HUDEP-2 (cell line): ENCODE measurements at regions not wholly inside any gene's neighbourhood (a gene's known extent, or its start where the extent isn't known, plus 50 kb on each side); places are given as distances from the start of the nearest gene placed in this dataset.

Experiments
- DNase-seq, 76 experiments: peaks; one replicate each; lab custom pipeline; 2025; ENCODE audit not compliant: unreplicated experiment in 76 of 76; lab: John Stamatoyannopoulos, UW

GRCh38 chr11:110986016-110986415, 259.5 kb upstream of the POU2AF2 start:
- DNase-seq = no peak

DNA sequence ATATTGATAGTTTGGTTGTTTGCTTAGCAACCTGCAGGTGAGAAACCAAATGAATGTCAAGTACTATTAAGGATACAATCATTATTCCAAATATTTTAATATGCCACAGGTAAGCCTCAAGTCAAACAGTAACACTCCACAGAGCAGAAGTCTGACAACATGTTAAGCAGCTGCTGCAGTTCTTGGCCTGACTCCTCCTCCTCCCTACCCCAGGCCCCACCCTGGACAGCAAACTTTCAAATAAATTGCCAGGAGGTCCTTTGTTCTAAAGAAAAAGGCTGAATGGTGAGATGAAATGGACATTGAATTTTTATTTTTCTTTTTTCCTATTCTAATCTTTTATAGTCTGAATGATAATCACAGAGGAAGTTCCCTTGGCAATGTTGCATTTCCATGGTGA, 260.0 kb upstream of the POU2AF2 start:
- no peak for DNase-seq

DNA sequence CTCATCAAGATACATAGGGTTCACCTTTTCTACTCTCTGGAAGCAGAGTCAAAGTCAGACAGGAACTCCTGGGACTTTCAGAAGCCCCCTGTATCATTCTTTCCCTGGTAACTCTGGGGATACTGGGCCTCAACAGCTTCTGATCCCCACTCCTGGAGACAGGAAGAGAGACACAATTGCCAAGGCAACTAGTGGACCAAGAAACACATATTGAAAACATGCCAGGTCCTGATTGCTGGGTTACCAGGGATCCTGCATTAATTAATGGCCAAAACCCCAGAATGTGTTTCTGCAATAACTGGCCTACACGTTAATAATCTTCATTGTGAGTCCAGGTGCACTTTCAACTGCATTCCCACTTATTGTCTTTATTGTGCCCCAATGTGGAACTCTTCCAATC, 260.8 kb upstream of the POU2AF2 start:
- DNase-seq = no peak

- no peak for DNase-seq
Measured at GRCh38 chr11:110984147-110984546, 261.4 kb upstream of the POU2AF2 start.

DNA sequence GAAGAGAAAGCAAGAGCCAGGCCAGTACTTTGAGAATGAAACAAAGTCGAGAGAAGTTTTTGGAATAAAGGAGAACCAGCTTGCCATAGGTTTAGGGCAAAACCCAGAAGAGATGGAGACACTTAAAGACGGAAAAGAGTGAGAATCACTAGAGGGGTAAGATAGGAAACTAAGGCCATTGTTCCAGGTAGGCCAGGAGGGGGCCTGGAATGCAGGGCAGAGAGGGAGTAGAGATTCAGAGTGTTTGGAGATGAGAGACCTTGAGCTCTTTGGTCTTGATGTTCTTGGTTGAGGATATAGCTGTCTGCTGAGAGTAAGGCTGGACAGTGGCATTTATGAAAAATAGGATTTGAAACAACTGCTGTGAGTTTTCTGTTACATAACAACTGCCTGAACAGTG, 263.3 kb upstream of the POU2AF2 start:
- no peak for DNase-seq

- DNase-seq = no peak
Measured at GRCh38 chr11:110979696-110980095, 265.8 kb upstream of the POU2AF2 start.

DNA sequence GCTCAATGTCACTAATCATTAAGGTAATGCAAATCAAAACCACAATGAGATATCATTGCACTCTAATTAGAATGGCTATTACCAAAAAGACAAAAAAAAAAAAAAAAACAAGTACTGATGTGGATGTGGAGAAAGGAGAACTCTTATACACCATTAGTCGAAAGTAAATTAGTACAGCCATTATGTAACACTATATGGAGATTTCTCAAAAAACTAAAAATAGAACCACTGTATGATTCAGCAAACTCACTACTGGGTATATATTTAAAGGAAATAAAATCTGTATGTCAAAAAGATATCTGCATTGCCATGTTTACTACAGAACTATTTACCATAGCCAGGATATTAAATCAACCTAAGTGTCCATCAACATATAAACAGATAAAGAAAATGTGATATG, 265.4 kb upstream of the ARHGAP20 start:
- DNase-seq = no peak

DNA sequence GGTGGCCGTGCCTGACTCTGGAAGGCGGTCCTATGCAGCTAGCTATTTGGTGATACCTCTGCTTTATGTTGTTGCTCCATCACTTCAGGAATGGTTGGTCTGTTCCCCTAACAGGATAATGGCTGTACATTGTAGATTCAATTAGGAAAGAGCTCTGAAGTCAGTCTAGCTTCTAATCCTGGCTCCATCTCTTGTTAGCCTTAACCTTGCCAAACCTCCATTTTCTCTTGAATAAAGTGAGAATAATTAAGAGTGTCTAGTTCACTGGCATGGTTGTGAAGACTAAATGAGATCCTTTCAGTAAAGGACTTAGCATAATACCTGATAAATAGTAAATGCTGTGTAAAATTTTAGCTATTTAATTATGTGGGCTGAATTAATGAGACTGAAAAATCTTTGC, 262.5 kb upstream of the ARHGAP20 start:
- DNase-seq = no peak

DNA sequence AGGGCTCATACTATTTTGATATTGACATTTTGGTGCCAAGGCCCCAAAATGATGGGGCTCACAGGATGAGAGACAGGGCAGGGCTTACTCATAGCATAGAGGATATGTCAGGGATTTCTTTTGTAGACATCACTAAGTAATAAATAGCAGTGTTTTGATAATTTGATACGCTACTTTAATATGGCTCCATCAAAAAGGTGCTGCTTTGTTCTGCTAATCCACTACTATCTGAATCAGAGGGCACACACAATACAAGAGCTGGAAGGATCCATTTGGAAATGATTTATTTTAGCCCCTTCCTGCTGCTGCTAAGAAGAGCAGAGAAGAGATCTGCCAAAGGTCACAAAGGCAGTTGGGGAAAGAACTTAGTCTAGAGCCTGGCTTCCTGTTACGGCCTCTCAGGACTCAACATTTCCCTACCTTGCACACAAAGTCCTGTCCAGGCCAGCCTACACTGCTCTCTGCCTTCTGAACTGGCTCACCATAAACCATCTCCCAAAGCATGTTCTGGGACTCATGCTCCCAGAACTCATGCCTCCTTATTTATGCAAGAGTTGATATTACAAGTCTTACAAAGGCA, 261.3 kb upstream of the ARHGAP20 start:
- DNase-seq = no peak

DNA sequence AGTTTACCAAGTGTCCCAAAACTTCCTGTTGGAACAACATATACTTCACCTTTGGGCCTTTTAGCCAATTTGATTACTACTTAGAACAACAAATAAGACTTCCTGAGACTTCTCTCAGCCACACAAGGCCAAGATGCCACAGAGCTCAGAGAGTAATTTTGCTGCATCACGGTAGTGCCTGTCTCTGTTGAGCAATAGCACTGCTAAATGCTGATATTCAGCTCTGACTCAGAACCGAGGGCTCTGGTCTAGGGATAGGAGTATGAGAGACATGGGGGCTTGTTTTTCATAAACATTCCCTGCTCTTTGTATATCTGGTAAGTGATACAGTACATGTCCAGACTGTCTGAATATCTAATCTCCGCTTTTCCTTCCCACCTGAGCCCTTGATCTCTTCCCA, 260.4 kb upstream of the ARHGAP20 start:
- no peak for DNase-seq

- DNase-seq = no peak
Measured at GRCh38 chr11:110972106-110972505, 259.9 kb upstream of the ARHGAP20 start.

GRCh38 chr11:110971140-110971539, 258.9 kb upstream of the ARHGAP20 start:
- DNase-seq = peak in 1 of 76 experiments; percentile 8

- no peak for DNase-seq
Measured at GRCh38 chr11:110968348-110969062, 256.3 kb upstream of the ARHGAP20 start.

- DNase-seq = no peak
Measured at GRCh38 chr11:110966131-110966530, 253.9 kb upstream of the ARHGAP20 start.

- DNase-seq = no peak
Measured at GRCh38 chr11:110962921-110963320, 250.7 kb upstream of the ARHGAP20 start.

- no peak for DNase-seq
Measured at GRCh38 chr11:110960167-110960566, 247.9 kb upstream of the ARHGAP20 start.

DNA sequence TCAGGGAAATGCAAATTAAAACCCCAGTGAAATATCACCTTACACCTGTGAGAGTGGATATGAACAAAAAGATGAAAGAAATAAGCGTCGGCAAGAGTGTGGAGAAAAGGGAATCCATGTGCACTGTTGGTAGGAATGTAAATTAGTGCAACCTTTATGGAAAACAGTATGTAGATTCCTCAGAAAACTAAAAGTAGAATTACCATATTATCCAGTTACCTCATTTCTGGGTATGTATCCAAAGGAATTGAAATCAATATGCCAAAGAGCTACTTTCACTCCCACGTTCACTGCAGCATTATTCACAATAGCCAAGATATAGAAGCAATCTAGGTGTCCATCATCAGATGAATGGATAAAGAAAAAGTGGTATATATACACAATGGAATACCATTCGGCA, 246.0 kb upstream of the ARHGAP20 start:
- no peak for DNase-seq

DNA sequence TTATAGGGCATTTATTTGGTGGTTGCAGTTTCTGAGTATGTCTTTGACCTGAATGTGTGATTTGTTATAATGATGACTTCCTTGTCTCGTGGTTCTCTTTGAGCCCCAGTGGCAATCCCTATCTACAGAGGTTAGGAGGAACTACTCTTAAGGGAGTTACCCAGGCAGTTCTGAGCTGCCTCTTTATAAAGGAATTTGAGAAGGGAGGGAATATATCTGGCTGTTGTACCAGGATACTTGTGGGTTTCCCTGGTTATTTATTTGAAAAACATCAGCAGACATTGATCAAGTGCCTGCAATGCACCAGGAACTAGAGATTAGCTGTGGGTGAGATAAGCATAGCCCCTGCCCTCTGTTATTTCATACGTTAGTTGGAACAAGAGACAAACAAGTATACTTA, 243.5 kb upstream of the ARHGAP20 start:
- no peak for DNase-seq

DNA sequence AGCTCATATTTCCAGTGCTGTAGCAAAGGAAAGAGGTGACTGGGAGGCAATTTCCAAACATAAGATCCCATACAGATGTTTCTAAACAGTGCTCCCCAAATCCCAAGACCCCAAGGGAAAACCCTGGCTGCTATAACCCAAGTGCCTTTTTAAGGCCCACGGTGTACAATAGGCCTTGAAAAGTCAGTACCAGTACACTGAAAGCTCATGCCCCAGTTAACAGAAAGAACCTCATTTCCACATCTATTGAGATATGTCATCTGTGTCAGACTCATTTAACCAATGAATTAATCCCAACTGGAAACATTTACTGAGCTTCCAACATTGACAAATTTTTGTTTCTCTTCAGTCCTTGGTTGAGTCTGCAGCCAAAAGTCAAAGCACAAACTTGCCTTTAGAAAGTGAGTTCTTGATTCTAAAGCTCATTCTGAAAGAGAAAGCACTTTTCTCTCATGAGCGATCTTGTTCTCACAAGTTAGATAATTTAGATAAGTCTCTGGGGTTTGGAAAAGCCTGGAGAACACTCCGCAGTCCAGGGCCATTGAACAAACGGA, 239.8 kb upstream of the ARHGAP20 start:
- DNase-seq = no peak

DNA sequence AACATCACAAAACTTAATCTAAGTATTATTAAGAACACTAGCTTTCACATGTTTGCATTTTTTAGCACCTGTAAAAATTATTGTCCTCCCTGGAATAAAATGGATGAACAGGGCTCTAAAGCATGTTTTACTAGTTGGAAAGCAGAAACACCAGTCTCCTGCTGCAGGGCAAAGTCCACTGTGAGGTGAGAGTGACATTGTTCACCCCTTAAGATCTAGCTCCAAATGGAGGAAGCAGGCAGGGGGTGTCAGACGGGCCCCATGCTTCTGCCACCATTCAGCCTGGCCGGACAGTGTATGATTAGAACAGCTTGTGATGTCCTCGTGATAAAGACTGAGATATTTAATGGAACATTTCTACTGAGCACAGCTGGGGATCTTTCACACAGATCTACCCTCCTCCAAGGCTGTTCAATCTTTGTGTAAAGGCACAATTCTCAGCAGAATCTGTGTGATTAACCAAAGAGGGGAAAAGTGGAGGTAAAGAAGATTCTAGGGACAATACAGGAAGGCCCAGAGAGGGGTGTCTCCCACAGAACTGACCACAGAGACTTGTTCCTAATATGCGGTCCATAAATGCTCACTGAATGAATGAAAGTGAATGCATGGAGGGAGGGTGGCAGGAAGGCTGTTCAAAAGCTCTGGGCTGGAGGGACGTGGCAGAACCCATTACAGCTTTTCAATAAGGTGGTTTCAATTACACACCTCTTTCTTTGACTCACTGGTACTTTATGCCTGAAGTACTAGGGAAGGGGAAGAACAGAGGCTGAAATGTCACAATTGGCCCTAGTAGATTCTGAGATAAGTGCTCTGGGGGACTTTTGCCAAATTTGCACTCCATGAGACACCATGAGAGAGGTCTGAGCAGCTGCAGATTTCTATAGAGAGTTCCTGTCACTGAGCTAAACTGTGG, 239.1 kb upstream of the ARHGAP20 start:
- DNase-seq = no peak

DNA sequence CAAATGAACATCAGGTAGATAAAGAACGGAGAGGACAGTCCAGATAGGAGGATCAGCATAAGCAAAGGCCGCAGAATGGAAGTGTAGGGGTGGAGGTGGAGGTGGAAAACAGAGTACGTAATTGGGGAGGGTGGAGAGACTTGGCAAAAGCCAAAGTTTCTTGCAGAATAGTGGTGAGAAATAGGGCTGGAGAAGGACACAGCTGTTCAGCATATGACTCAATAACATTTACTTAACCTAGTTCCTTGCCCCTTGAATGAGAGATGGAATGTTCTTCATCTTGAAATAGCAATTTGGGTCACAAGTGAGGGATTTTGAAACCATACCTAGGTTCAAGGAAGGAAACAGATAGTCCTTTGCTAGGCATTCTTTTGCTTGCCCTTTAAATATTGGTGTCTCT, 235.9 kb upstream of the ARHGAP20 start:
- DNase-seq = no peak
